Hepatocyte (in vitro differentiated cells): ENCODE measurements at regions not wholly inside any gene's neighbourhood (a gene's known extent, or its start where the extent isn't known, plus 50 kb on each side); places are given as distances from the start of the nearest gene placed in this dataset.

ENCODE experiments used
- DNase-seq: peaks from one replicate; pipeline ENCODE4 v3.0.0-alpha.2; 2016; ENCODE audit warnings: low spot score
- H2AFZ ChIP-seq: fragments of 200-600 bp; sonication (generic); 2 replicates; pipeline ENCODE4 v1.6.0; 2016; ENCODE audit warnings: antibody characterized with exemption, mild to moderate bottlenecking
- H3K27ac ChIP-seq: fragments of 200-600 bp; sonication (generic); 2 replicates; pipeline ENCODE4 v1.5.1; 2016; ENCODE audit warnings: mild to moderate bottlenecking
- H3K27me3 ChIP-seq: fragments of 200-600 bp; sonication (generic); 2 replicates; pipeline ENCODE4 v1.6.1; 2016
- H3K36me3 ChIP-seq: fragments of 200-600 bp; sonication (generic); replicated peaks from 2 replicates; pipeline ENCODE4 v1.5.1; 2016; ENCODE audit warnings: low read depth; ENCODE audit not compliant: insufficient read depth
- H3K4me1 ChIP-seq: fragments of 200-600 bp; sonication (generic); 2 replicates; pipeline ENCODE4 v1.5.1; 2016; ENCODE audit warnings: mild to moderate bottlenecking, moderate library complexity; ENCODE audit not compliant: insufficient read depth
- H3K4me2 ChIP-seq: fragments of 200-600 bp; sonication (generic); 2 replicates; pipeline ENCODE4 v1.6.0; 2016
- H3K4me3 ChIP-seq: fragments of 200-600 bp; sonication (generic); 2 replicates; pipeline ENCODE4 v1.5.1; 2016; ENCODE audit warnings: mild to moderate bottlenecking
- H3K79me2 ChIP-seq: fragments of 200-600 bp; sonication (generic); 2 replicates; pipeline ENCODE4 v1.6.0; 2017; ENCODE audit warnings: mild to moderate bottlenecking
- H3K9me2 ChIP-seq: fragments of 200-600 bp; sonication (generic); replicated peaks from 2 replicates; pipeline ENCODE4 v1.6.0; 2017; ENCODE audit warnings: mild to moderate bottlenecking; ENCODE audit not compliant: insufficient read depth
- H3K9me3 ChIP-seq: fragments of 200-600 bp; sonication (generic); 2 replicates; pipeline ENCODE4 v1.5.1; 2016; ENCODE audit warnings: low read depth, mild to moderate bottlenecking
- H4K20me1 ChIP-seq: fragments of 200-600 bp; sonication (generic); 2 replicates; pipeline ENCODE4 v1.6.0; 2016; ENCODE audit warnings: mild to moderate bottlenecking; ENCODE audit not compliant: insufficient read depth, poor library complexity, severe bottlenecking
- EZH2 ChIP-seq: fragments of 200-600 bp; sonication (generic); IDR thresholded peaks from 2 replicates; pipeline ENCODE4 v1.6.1; 2016; ENCODE audit warnings: antibody characterized with exemption, mild to moderate bottlenecking, borderline replicate concordance
- EZH2phosphoT487 ChIP-seq: fragments of 200-600 bp; sonication (generic); IDR thresholded peaks from one replicate; pipeline ENCODE4 v1.6.1; 2018; ENCODE audit warnings: antibody characterized with exemption, mild to moderate bottlenecking, low read depth, moderate library complexity; ENCODE audit not compliant: unreplicated experiment, severe bottlenecking
- WGBS: methylation state at CpG from one replicate; pipeline ENCODE4 v1.1.6; 2016; ENCODE audit warnings: low lambda C conversion rate; ENCODE audit errors: missing lambda C conversion rate; 5-methylcytosine and 5-hydroxymethylcytosine counted together
- TF ChIP-seq, protein P1 (sequence below): fragments of 200-600 bp; sonication (generic); IDR thresholded peaks from 2 replicates; pipeline ENCODE4 v1.5.1; 2016; ENCODE audit warnings: antibody characterized with exemption, mild to moderate bottlenecking; ENCODE audit not compliant: poor library complexity

DNA sequence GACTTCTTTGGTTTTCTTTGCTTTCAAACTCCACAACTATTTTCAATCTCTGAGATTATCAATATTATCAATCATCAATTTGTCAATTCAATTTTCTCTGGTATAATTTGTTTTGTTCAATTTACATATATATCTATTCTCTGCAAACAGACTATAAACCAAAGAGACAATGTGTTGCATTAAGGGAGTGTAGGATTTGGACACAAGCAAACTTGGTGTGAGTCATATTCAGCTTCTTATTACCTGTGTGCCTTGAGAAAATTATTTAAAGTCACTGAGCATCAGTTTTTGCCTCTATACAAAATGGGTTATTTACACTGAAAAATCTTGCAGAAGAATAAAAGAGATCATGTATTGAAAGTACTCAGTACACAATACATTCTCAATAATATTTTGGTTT is 177.8 kb downstream of the NECTIN3 start:
- Histone ChIP-seq H2AFZ (no peak overlapping the region), H3K4me2 (no peak overlapping the region), H3K27ac (no peak overlapping the region), H3K9me3 (no peaks in the 10 kb centered on the region), H3K4me3 (no peak overlapping the region), H3K4me1 (no peaks in the 10 kb centered on the region), H3K9me2 (no peaks in the 10 kb centered on the region), H3K27me3 (no peaks in the 10 kb centered on the region), H4K20me1 (no peaks in the 10 kb centered on the region), H3K79me2 (no peaks in the 10 kb centered on the region), H3K36me3 (no peaks in the 10 kb centered on the region)
- TF ChIP-seq EZH2phosphoT487 (no peak), EZH2 (no peak)
- TF ChIP-seq, protein P1, sequence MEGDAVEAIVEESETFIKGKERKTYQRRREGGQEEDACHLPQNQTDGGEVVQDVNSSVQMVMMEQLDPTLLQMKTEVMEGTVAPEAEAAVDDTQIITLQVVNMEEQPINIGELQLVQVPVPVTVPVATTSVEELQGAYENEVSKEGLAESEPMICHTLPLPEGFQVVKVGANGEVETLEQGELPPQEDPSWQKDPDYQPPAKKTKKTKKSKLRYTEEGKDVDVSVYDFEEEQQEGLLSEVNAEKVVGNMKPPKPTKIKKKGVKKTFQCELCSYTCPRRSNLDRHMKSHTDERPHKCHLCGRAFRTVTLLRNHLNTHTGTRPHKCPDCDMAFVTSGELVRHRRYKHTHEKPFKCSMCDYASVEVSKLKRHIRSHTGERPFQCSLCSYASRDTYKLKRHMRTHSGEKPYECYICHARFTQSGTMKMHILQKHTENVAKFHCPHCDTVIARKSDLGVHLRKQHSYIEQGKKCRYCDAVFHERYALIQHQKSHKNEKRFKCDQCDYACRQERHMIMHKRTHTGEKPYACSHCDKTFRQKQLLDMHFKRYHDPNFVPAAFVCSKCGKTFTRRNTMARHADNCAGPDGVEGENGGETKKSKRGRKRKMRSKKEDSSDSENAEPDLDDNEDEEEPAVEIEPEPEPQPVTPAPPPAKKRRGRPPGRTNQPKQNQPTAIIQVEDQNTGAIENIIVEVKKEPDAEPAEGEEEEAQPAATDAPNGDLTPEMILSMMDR: no peak
- no peak for DNase-seq

DNA sequence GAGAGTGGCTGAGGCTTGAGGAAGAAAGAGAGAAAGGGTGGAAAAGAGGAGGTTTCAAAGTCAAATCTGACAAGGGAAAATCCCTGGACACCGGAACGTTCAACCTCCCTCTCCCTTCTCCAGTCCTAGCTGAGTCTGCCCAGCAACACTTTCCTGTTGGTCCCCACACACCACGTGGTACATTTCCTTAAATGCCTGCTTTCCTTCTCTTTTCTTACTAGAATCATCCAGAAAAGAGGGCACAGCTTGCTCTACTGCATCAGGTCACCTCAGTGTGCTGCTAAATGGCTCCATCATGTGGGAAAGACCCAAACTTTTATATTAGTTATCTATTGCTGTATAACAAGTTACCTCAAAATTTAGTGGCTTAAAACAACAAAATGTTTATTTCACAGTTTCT is 181.2 kb downstream of the NECTIN3 start:
- no peaks in the 10 kb centered on the region for H3K4me1 ChIP-seq
- 51% methylated on average over 3 of the region's 3 CpGs for WGBS
- no peak overlapping the region for H3K27ac ChIP-seq
- peak; percentile 53 for DNase-seq
- no peaks in the 10 kb centered on the region for H3K9me3 ChIP-seq
- H3K4me2 ChIP-seq: peak overlapping the region; percentile 46
- H4K20me1 ChIP-seq: no peaks in the 10 kb centered on the region
- no peak overlapping the region for H3K4me3 ChIP-seq
- no peaks in the 10 kb centered on the region for H3K27me3 ChIP-seq
- H3K36me3 ChIP-seq: no peaks in the 10 kb centered on the region
- TF ChIP-seq EZH2phosphoT487 (no peak), EZH2 (no peak)
- TF ChIP-seq, protein P1: peak; percentile 19
- H2AFZ ChIP-seq: no peak overlapping the region
- no peaks in the 10 kb centered on the region for H3K9me2 ChIP-seq
- H3K79me2 ChIP-seq: no peaks in the 10 kb centered on the region

GRCh38 chr3:111253733-111254132 is 182.1 kb downstream of the NECTIN3 start:
- Histone ChIP-seq H4K20me1 (no peaks in the 10 kb centered on the region), H3K4me1 (no peaks in the 10 kb centered on the region), H3K4me2 (no peak overlapping the region), H2AFZ (no peak overlapping the region), H3K27ac (no peak overlapping the region), H3K9me2 (no peaks in the 10 kb centered on the region), H3K36me3 (no peaks in the 10 kb centered on the region), H3K27me3 (no peaks in the 10 kb centered on the region), H3K79me2 (no peaks in the 10 kb centered on the region), H3K4me3 (no peak overlapping the region), H3K9me3 (no peaks in the 10 kb centered on the region)
- no peak for DNase-seq
- WGBS: 86% methylated on average over 2 of the region's 2 CpGs
- TF ChIP-seq EZH2phosphoT487: no peak
- TF ChIP-seq EZH2: no peak
- TF ChIP-seq, protein P1: no peak

DNA sequence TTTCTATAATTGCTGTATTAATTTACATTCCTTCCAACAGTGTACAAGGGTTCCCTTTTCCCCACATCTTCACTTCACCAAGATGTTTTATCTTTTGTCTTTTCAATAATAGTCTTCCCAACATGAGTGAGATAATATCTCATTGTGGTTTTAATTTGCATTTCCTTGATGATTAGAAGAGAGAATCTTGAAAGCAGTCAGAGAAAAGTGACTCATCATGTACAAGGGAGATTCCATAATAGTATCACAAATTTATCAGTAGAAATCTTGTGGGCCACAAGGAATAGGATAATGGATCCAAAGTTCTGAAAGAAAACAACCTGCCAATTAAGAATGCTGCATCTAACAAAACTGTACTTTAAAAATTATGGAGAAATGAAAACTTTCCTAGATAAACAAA is 189.3 kb downstream of the NECTIN3 start:
- H3K36me3 ChIP-seq: no peaks in the 10 kb centered on the region
- TF ChIP-seq, protein P1: no peak
- no peak for TF ChIP-seq EZH2
- TF ChIP-seq EZH2phosphoT487: no peak

More for the DNA sequence above, 189.3 kb downstream of the NECTIN3 start:
- H3K4me2 ChIP-seq: no peak overlapping the region
- no peaks in the 10 kb centered on the region for H3K79me2 ChIP-seq
- H3K9me3 ChIP-seq: no peaks in the 10 kb centered on the region
- no peaks in the 10 kb centered on the region for H3K9me2 ChIP-seq
- H3K4me3 ChIP-seq: no peak overlapping the region
- no peak overlapping the region for H2AFZ ChIP-seq
- no peak overlapping the region for H3K27ac ChIP-seq
- H3K4me1 ChIP-seq: no peaks in the 10 kb centered on the region
- no peaks in the 10 kb centered on the region for H4K20me1 ChIP-seq
- no peaks in the 10 kb centered on the region for H3K27me3 ChIP-seq
- no peak for DNase-seq
